ENCODE measurements at regions not wholly inside any gene's neighbourhood (a gene's known extent, or its start where the extent isn't known, plus 50 kb on each side); places are given as distances from the start of the nearest gene placed in this dataset.
"Not testable (repeated sequence)": the region's sequence is repeated elsewhere in the genome, so short reads cannot be mapped to it uniquely, and the experiment has no call there.

DNA sequence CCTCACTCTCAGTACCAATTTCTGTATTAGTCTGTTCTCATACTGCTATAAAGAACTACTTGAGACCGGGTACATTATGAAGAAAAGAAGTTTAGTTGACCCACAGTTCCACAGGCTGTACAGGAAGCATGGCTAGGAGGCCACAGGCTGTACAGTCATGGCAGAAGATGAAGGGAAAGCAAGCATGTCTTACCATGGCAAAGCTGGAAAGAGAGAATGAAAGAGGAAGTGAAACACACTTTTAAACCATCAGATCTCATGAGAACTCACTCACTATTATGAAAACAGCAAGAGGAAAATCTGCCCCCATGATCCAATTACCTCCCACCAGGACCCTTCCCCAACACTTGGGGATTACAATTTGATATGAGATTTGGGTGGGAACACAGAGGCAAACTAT is 698.8 kb downstream of the CDH9 start:
- H3K27me3 ChIP-seq (ENCODE audit: control insufficient read depth in 1 of 2, insufficient read depth in 2 of 2, low read length in 2 of 2), result no peaks in the 10 kb centered on the region
- Mint-ChIP-seq H3K27ac (no peak overlapping the region), H3K27me3 (no peaks in the 10 kb centered on the region), H3K9me3 (peaks cover 21% of the 10 kb centered on the region), H3K4me1 (ENCODE audit: low read depth) (no peaks in the 10 kb centered on the region), H3K36me3 (ENCODE audit: low read depth) (no peaks in the 10 kb centered on the region), H3K4me3 (no peak overlapping the region)
- no peak overlapping the region for H3K27ac ChIP-seq (ENCODE audit: low read depth in 1 of 2, low read length in 2 of 2)
- no peak for DNase-seq
- H3K4me1 ChIP-seq (ENCODE audit: insufficient read depth, low read length), result no peaks in the 10 kb centered on the region
- peaks cover 3 to 9% of the 10 kb centered on the region in 2 experiments for H3K9me3 ChIP-seq (ENCODE audit: control insufficient read depth in 1 of 2, insufficient read depth in 1 of 2, low read length in 2 of 2)
- POLR2A ChIA-PET, result no interaction called here
- CTCF ChIA-PET, result no interaction called here
- H3K4me3 ChIP-seq (ENCODE audit: low read length), result no peak overlapping the region
- no peak for ATAC-seq (ENCODE audit: poor library complexity)
- TF ChIP-seq, protein P1, sequence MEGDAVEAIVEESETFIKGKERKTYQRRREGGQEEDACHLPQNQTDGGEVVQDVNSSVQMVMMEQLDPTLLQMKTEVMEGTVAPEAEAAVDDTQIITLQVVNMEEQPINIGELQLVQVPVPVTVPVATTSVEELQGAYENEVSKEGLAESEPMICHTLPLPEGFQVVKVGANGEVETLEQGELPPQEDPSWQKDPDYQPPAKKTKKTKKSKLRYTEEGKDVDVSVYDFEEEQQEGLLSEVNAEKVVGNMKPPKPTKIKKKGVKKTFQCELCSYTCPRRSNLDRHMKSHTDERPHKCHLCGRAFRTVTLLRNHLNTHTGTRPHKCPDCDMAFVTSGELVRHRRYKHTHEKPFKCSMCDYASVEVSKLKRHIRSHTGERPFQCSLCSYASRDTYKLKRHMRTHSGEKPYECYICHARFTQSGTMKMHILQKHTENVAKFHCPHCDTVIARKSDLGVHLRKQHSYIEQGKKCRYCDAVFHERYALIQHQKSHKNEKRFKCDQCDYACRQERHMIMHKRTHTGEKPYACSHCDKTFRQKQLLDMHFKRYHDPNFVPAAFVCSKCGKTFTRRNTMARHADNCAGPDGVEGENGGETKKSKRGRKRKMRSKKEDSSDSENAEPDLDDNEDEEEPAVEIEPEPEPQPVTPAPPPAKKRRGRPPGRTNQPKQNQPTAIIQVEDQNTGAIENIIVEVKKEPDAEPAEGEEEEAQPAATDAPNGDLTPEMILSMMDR (IDR thresholded peaks at IDR 0.05), result no peak
- intact Hi-C loops (cut with DNase I, micrococcal nuclease), result no loop called here
- no peaks in the 10 kb centered on the region for H3K36me3 ChIP-seq (ENCODE audit: insufficient read depth, low read length)

DNA sequence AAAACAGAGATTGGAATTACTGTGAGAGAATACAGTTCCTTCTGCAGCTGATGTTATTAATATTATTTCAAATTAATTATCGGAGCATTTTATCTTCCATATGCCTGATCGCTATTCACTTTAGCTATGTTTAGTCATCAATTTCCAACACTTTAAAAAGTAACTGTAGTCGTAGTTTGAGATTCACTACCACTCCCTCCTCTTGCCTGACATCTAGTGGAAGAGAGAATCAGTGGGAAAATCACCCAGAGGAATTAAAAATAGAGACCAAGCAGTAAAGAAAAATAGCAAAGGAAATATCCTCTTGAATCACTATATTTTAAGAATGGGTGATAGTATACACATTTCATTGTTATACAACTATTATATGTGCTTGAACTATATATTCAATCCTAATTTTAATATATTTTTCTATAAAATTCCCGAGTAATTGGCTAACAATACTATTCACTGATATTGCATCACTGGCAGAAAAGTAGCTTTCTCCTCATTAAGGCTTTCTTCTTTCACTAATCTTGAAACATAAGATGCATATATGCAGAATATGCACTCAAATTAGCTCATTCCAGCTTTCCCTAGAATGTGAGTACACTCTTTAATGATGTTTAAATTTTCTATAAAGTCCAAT is 708.7 kb downstream of the CDH9 start:
- no peaks in the 10 kb centered on the region for H3K27me3 ChIP-seq (ENCODE audit: control insufficient read depth in 1 of 2, insufficient read depth in 2 of 2, low read length in 2 of 2)
- H3K36me3 ChIP-seq (ENCODE audit: insufficient read depth, low read length), result no peaks in the 10 kb centered on the region
- peaks cover 7% of the 10 kb centered on the region for H3K9me3 Mint-ChIP-seq
- H3K36me3 Mint-ChIP-seq (ENCODE audit: low read depth), result no peaks in the 10 kb centered on the region
- TF ChIP-seq, protein P1 (IDR thresholded peaks at IDR 0.05), result no peak
- no peaks in the 10 kb centered on the region for H3K27me3 Mint-ChIP-seq
- no peaks in the 10 kb centered on the region for H3K4me1 ChIP-seq (ENCODE audit: insufficient read depth, low read length)
- no peak overlapping the region for H3K27ac ChIP-seq (ENCODE audit: low read depth in 1 of 2, low read length in 2 of 2)
- CTCF ChIA-PET, result no interaction called here
- DNase-seq, result no peak
- intact Hi-C loops (cut with DNase I, micrococcal nuclease), result no loop called here
- H3K4me3 ChIP-seq (ENCODE audit: low read length), result no peak overlapping the region
- no peak for ATAC-seq (ENCODE audit: poor library complexity)
- H3K9me3 ChIP-seq (ENCODE audit: control insufficient read depth in 1 of 2, insufficient read depth in 1 of 2, low read length in 2 of 2), result peaks cover 0 to 20% of the 10 kb centered on the region in 2 experiments
- no peak overlapping the region for H3K4me3 Mint-ChIP-seq
- POLR2A ChIA-PET, result no interaction called here
- H3K4me1 Mint-ChIP-seq (ENCODE audit: low read depth), result no peaks in the 10 kb centered on the region
- H3K27ac Mint-ChIP-seq, result no peak overlapping the region

DNA sequence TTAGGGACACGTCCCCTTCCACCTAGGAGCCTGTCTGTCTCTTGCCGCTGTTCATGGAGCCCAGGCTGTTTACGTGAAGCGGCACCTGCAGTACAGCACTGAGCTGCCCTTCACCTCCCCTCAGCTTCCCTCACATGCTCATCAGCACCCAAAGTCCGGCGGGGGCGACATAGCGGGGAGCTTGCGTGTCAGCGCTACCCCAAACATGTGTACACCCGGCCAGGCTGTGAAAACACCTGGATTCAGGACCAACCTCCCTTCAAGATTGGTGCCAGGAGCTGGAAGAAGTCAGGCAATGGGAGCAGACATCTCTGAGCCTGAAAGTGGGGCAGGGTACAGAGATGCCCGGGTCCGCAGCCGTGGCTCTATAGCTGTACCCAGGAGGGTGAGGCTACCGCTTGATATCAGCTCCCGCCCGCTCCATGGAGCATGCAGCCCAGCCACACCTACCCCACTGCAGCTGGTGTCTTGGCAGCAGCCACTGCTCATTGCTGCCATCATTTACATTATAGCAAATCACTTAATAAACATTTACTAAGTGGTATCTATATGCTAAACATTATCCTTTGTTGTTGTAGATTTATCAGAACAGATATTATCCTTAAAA is 712.1 kb downstream of the CDH9 start:
- no peak for DNase-seq
- Histone ChIP-seq H3K9me3 (ENCODE audit: control insufficient read depth in 1 of 2, insufficient read depth in 1 of 2, low read length in 2 of 2) (peaks cover 0 to 31% of the 10 kb centered on the region in 2 experiments), H3K4me1 (ENCODE audit: insufficient read depth, low read length) (no peaks in the 10 kb centered on the region), H3K27ac (ENCODE audit: low read depth in 1 of 2, low read length in 2 of 2) (no peak overlapping the region), H3K27me3 (ENCODE audit: control insufficient read depth in 1 of 2, insufficient read depth in 2 of 2, low read length in 2 of 2) (no peaks in the 10 kb centered on the region), H3K36me3 (ENCODE audit: insufficient read depth, low read length) (no peaks in the 10 kb centered on the region), H3K4me3 (ENCODE audit: low read length) (no peak overlapping the region)
- Mint-ChIP-seq H3K27ac (no peak overlapping the region), H3K4me3 (no peak overlapping the region), H3K27me3 (no peaks in the 10 kb centered on the region), H3K4me1 (ENCODE audit: low read depth) (no peaks in the 10 kb centered on the region), H3K9me3 (peaks cover 11% of the 10 kb centered on the region), H3K36me3 (ENCODE audit: low read depth) (no peaks in the 10 kb centered on the region)
- CTCF ChIA-PET, result no interaction called here
- TF ChIP-seq, protein P1 (IDR thresholded peaks at IDR 0.05), result no peak
- intact Hi-C loops (cut with DNase I, micrococcal nuclease), result no loop called here
- no peak for ATAC-seq (ENCODE audit: poor library complexity)
- POLR2A ChIA-PET, result no interaction called here

DNA sequence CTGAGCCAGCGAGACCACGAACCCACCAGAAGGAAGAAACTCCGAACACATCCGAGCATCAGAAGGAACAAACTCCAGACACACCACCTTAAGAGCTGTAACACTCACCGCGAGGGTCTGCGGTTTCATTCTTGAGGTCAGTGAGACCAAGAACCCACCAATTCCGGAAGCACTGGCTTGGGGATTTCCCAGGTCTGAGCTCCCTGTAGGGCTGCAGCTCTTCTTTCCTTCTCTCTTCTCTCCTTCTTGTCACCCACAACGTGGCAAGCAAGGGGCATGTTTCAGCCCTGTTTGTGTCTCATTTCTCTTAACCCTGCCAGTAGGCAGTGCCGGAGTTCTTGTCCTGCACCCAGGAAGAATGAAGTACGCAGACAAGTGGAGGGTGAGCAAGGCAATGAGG is 713.0 kb downstream of the CDH9 start:
- H3K36me3 ChIP-seq (ENCODE audit: insufficient read depth, low read length); H3K4me3 ChIP-seq (ENCODE audit: low read length); intact Hi-C loops (cut with DNase I, micrococcal nuclease); ATAC-seq (ENCODE audit: poor library complexity); H3K4me1 Mint-ChIP-seq (ENCODE audit: low read depth); H3K4me3 Mint-ChIP-seq; H3K36me3 Mint-ChIP-seq (ENCODE audit: low read depth); H3K27me3 ChIP-seq (ENCODE audit: control insufficient read depth in 1 of 2, insufficient read depth in 2 of 2, low read length in 2 of 2); H3K4me1 ChIP-seq (ENCODE audit: insufficient read depth, low read length); H3K27ac ChIP-seq (ENCODE audit: low read depth in 1 of 2, low read length in 2 of 2); POLR2A ChIA-PET; DNase-seq; H3K27me3 Mint-ChIP-seq; H3K27ac Mint-ChIP-seq; CTCF ChIA-PET: not testable (repeated sequence)
- H3K9me3 Mint-ChIP-seq, result peaks cover 14% of the 10 kb centered on the region
- peaks cover 0 to 31% of the 10 kb centered on the region in 2 experiments for H3K9me3 ChIP-seq (ENCODE audit: control insufficient read depth in 1 of 2, insufficient read depth in 1 of 2, low read length in 2 of 2)

DNA sequence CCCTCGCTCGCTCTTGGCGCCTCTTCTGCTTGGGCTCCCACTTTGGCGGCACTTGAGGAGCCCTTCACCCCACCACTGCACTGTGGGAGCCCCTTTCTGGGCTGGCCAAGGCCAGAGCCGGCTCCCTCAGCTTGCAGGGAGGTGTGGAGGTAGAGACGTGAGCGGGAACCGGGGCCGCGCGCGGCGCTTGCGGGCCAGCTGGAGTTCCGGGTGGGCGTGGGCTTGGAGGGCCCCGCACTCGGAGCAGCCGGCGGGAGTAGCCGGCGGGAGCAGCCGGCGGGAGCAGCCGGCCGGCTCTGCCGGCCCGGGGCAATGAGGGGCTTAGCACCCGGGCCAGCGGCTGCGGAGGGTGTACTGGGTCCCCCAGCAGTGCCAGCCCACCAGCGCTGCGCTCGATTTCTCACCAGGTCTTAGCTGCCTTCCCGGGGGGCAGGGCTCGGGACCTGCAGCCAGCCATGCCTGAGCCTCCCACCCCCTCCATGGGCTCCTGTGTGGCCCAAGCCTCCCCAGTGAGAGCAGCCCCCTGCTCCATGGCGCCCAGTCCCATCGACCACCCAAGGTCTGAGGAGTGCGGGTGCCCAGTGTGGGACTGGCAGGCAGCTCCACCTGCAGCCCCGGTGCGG is 714.0 kb downstream of the CDH9 start:
- H3K4me3 ChIP-seq (ENCODE audit: low read length); H3K27ac Mint-ChIP-seq; H3K27me3 Mint-ChIP-seq; H3K36me3 Mint-ChIP-seq (ENCODE audit: low read depth); intact Hi-C loops (cut with DNase I, micrococcal nuclease); H3K4me1 ChIP-seq (ENCODE audit: insufficient read depth, low read length); H3K4me3 Mint-ChIP-seq; H3K27ac ChIP-seq (ENCODE audit: low read depth in 1 of 2, low read length in 2 of 2); H3K4me1 Mint-ChIP-seq (ENCODE audit: low read depth); H3K36me3 ChIP-seq (ENCODE audit: insufficient read depth, low read length); H3K27me3 ChIP-seq (ENCODE audit: control insufficient read depth in 1 of 2, insufficient read depth in 2 of 2, low read length in 2 of 2); ATAC-seq (ENCODE audit: poor library complexity); CTCF ChIA-PET; POLR2A ChIA-PET; DNase-seq: not testable (repeated sequence)
- H3K9me3 Mint-ChIP-seq, result peaks cover 14% of the 10 kb centered on the region
- H3K9me3 ChIP-seq (ENCODE audit: control insufficient read depth in 1 of 2, insufficient read depth in 1 of 2, low read length in 2 of 2), result peaks cover 0 to 31% of the 10 kb centered on the region in 2 experiments

All from CD4-positive, alpha-beta T cell (primary cell).